GM13977 (cell line): ENCODE measurements at regions not wholly inside any gene's neighbourhood (a gene's known extent, or its start where the extent isn't known, plus 50 kb on each side); places are given as distances from the start of the nearest gene placed in this dataset.

Experiments
- DNase-seq: peaks from one replicate; pipeline ENCODE4 v3.0.0; 2012; ENCODE audit warnings: low spot score
- CTCF ChIP-seq: IDR thresholded peaks from 2 replicates; pipeline ENCODE4 v1.5.1; 2012; ENCODE audit warnings: mild to moderate bottlenecking, control low read depth; ENCODE audit not compliant: insufficient read depth; ENCODE audit errors: extremely low read depth, missing control alignments
- in situ Hi-C: fragments of 300-500 bp; cut with MboI; formaldehyde crosslinking; loops from one replicate; pipeline ENCODE4 v1.12.0; 2022; ENCODE audit warnings: low sequenced_read_pairs, low pct_unique_long_range_greater_than_20kb, mixed read lengths, inconsistent platforms; ENCODE audit not compliant: unreplicated experiment

- in situ Hi-C loops, result no loop called here
Observed at GRCh38 chr2:23283653-23284052, 101.3 kb upstream of the KLHL29 start.

DNA sequence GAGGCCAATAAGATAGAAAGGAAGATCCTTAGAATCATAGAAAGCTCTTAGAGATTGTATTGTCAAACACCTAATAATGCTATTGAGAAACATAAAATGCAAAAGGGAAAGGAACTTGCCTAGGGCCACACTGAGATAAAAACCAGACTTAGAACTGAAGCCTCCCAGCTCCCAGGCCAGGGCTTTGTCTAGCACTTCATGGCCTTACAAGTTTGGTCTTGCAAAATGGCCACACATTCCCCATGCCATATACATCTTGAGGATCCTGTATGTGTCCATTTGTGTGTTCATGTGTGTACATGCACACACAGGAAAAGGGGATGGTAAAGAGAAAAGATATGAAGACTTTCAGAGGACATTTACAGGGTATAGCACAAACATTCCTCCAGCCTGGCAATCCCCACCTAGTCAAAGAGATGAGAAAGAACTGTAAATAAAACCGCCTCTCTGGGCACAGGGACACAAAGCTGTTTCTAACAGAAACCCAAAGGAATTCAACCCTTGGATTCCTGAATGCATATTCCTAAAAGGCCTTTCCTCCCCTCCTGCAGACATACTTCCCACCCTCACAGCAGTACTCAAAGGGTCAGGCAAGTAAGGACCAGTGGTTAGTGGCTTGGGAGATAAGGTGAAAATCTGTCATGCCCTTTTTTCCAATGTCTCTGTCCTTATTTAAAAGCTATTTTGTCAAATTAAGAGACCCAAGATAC lies 99.7 kb upstream of the KLHL29 start:
- in situ Hi-C loops, result no loop called here
- TF ChIP-seq CTCF, result no peak
- no peak for DNase-seq

More at GRCh38 chr2:23283653-23284052, 101.3 kb upstream of the KLHL29 start:
- DNase-seq, result no peak
- TF ChIP-seq CTCF, result no peak

DNA sequence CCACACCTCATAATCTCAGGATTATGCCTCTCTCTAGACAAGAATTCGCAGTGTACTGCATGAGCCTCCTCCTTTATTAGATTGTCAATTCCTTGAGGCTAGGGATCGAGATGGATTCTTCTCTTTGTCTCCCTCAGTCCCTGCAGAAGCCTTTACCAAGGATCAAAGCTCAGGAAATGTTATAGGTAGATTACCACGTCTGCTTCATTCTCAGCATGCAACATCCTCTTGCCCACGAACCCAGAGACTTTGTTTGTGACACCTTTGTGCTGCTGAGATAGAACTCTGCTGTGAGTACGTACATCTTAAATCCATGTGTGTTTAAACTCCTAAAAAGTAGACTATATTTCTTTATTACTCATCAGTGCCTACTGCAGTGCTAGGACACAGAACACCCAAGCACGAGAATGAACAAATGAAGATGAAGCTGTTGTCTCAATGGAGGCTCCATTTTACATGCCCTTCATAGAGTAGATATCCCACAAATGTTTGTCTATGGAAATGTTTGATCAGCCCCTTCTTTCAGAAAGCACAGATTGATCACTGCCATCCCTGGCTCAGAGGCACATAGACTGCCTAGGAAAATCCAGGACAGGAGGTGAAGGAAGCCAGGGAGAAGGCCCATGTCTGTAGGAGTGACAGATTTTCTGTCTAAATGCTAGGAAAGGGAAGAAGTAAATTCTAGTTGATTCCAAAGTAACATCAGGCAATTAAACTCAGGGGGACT lies 98.8 kb upstream of the KLHL29 start:
- in situ Hi-C loops, result no loop called here
- no peak for TF ChIP-seq CTCF
- no peak for DNase-seq

DNA sequence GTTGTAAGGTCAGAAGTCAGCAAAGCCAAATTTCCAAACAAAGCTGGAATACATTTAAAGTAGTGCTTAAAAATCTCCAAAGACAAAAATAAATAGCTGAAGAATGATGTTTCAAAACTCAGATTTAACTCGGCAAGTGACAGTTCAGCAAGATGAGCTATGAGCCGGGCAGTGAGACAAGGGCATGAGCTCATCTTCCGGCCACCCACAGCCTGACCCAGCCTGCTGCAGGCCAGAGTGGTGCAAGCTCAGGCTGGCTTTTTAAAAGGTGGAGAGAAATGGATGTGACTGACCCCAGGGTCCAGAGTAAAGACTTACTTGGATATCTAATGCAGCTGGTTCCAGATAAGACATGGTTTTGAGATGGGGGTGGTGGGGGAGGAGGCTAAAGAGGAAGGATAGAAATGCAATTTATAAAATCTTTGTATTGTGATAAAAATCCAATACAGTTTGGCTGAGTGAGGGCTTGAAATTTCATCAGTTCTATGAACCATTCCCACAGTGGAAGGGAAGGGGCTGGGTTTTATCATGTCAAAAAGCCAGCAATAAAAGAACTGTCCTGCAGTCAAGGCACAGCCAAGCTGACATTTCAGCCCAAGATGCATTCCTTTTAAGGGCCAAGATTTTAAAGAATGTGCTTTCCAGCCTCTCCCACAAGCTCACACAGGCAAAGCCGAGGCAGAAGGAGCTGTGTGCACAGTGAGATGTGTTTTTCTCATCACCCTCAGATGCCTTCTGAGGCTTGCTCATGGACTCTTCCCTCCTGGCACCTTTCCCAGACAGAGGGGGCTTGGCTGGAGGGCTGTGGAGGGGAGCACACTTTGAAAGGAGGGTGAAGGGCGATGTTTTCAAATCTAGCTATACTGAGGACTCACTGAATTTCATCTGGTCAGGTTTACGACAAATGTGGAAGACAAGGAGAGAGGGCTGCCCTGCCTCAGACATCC lies 97.9 kb upstream of the KLHL29 start:
- in situ Hi-C loops, result no loop called here
- TF ChIP-seq CTCF, result no peak
- no peak for DNase-seq

GRCh38 chr2:23289671-23290070 lies 95.3 kb upstream of the KLHL29 start:
- TF ChIP-seq CTCF, result no peak
- in situ Hi-C loops, result no loop called here
- DNase-seq, result no peak

DNA sequence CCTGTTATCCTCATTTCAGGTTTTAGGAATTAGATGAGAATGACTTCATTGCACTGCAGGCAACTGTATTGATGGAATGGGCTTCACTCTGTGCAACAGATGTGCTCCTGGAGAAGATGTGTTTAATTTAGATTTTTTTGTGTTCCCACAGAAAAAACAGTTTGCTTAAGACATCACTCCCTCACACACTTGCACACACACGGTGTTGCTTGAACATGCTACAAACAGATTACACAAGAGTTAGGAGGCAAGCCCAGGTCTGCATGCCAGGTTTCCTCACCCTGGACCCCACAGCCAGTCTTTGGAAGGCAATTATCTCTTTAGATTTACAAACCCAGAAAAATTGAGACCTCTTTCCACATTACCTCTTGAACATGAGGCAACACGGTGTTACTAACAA lies 93.7 kb upstream of the KLHL29 start:
- in situ Hi-C loops, result no loop called here
- DNase-seq, result no peak
- TF ChIP-seq CTCF, result no peak
